Muscle of leg (tissue), 3 donors: ENCODE measurements at regions not wholly inside any gene's neighbourhood (a gene's known extent, or its start where the extent isn't known, plus 50 kb on each side); places are given as distances from the start of the nearest gene placed in this dataset.

Source experiments
- DNase-seq: peaks from one replicate; pipeline ENCODE4 v3.0.0; 2013
- H3K27ac ChIP-seq: one replicate; pipeline ENCODE4 v1.5.1; 2013; ENCODE audit warnings: mild to moderate bottlenecking, low read length, control low read depth
- H3K27me3 ChIP-seq: one replicate; pipeline ENCODE4 v1.6.1; 2013; ENCODE audit warnings: low read length; ENCODE audit not compliant: control insufficient read depth, insufficient read depth
- H3K36me3 ChIP-seq: one replicate; pipeline ENCODE4 v1.6.1; 2013; ENCODE audit warnings: low read length; ENCODE audit not compliant: control insufficient read depth, insufficient read depth
- H3K4me1 ChIP-seq: one replicate; pipeline ENCODE4 v1.6.1; 2013; ENCODE audit warnings: low read length; ENCODE audit not compliant: control insufficient read depth, insufficient read depth
- H3K4me3 ChIP-seq: one replicate; pipeline ENCODE4 v1.5.1; 2013; ENCODE audit warnings: low read length, control low read depth
- H3K9me3 ChIP-seq: replicated peaks from 2 replicates; pipeline ENCODE4 v1.6.1; 2013; ENCODE audit warnings: low read depth, low read length; ENCODE audit not compliant: control insufficient read depth
- WGBS: methylation state at CpG from one replicate; pipeline ENCODE4 v1.1.5; 2013; ENCODE audit warnings: missing lambda C conversion rate; ENCODE audit not compliant: insufficient coverage; 5-methylcytosine and 5-hydroxymethylcytosine counted together

- H3K4me3 ChIP-seq: no peak overlapping the region
- no peaks in the 10 kb centered on the region for H3K4me1 ChIP-seq
- no peak for DNase-seq
Observed at GRCh38 chr18:39635192-39635591, 2069.6 kb upstream of the CELF4 start.

GRCh38 chr18:39627936-39628335 is 2062.3 kb upstream of the CELF4 start:
- Histone ChIP-seq H3K4me3 (no peak overlapping the region), H3K27me3 (no peaks in the 10 kb centered on the region), H3K4me1 (no peaks in the 10 kb centered on the region), H3K27ac (no peak overlapping the region), H3K36me3 (no peaks in the 10 kb centered on the region), H3K9me3 (no peaks in the 10 kb centered on the region)
- no CpG with 5 or more reads among the region's 5 CpGs for WGBS
- no peak for DNase-seq

More at GRCh38 chr18:39635192-39635591, 2069.6 kb upstream of the CELF4 start:
- H3K36me3 ChIP-seq: no peaks in the 10 kb centered on the region
- H3K27me3 ChIP-seq: no peaks in the 10 kb centered on the region
- no peaks in the 10 kb centered on the region for H3K9me3 ChIP-seq
- no peak overlapping the region for H3K27ac ChIP-seq

- no peak for DNase-seq
- no CpG with 5 or more reads among the region's 4 CpGs for WGBS
Observed at GRCh38 chr18:39624961-39625360, 2059.4 kb upstream of the CELF4 start.

GRCh38 chr18:39622431-39622830 is 2056.8 kb upstream of the CELF4 start:
- Histone ChIP-seq H3K27me3 (no peaks in the 10 kb centered on the region), H3K36me3 (no peaks in the 10 kb centered on the region), H3K4me1 (no peaks in the 10 kb centered on the region), H3K4me3 (no peak overlapping the region), H3K27ac (no peak overlapping the region), H3K9me3 (no peaks in the 10 kb centered on the region)
- WGBS: no CpG with 5 or more reads among the region's 1 CpG
- DNase-seq: no peak

More at GRCh38 chr18:39624961-39625360, 2059.4 kb upstream of the CELF4 start:
- Histone ChIP-seq H3K4me3 (no peak overlapping the region), H3K4me1 (no peaks in the 10 kb centered on the region), H3K27me3 (no peaks in the 10 kb centered on the region), H3K9me3 (no peaks in the 10 kb centered on the region), H3K27ac (no peak overlapping the region), H3K36me3 (no peaks in the 10 kb centered on the region)

GRCh38 chr18:39620551-39621168 is 2055.1 kb upstream of the CELF4 start:
- Histone ChIP-seq H3K9me3 (no peaks in the 10 kb centered on the region), H3K27me3 (no peaks in the 10 kb centered on the region), H3K27ac (no peak overlapping the region), H3K36me3 (no peaks in the 10 kb centered on the region), H3K4me1 (no peaks in the 10 kb centered on the region), H3K4me3 (no peak overlapping the region)
- DNase-seq: no peak
- WGBS: no CpG with 5 or more reads among the region's 2 CpGs

- Histone ChIP-seq H3K27ac (no peak overlapping the region), H3K27me3 (no peaks in the 10 kb centered on the region), H3K36me3 (no peaks in the 10 kb centered on the region), H3K4me3 (no peak overlapping the region), H3K4me1 (no peaks in the 10 kb centered on the region), H3K9me3 (no peaks in the 10 kb centered on the region)
- WGBS: 97% methylated on average over 30 of the region's 33 CpGs
- no peak for DNase-seq
Observed at GRCh38 chr18:39618265-39619003, 2052.8 kb upstream of the CELF4 start.

- peak; percentile 31 for DNase-seq
- Histone ChIP-seq H3K4me1 (no peaks in the 10 kb centered on the region), H3K36me3 (no peaks in the 10 kb centered on the region), H3K9me3 (no peaks in the 10 kb centered on the region), H3K27me3 (no peaks in the 10 kb centered on the region), H3K4me3 (no peak overlapping the region), H3K27ac (peak overlapping the region; percentile 29)
- 0% methylated on average over 1 of the region's 3 CpGs for WGBS
Observed at GRCh38 chr18:39611381-39612100, 2045.9 kb upstream of the CELF4 start.

GRCh38 chr18:39607034-39607433 is 2041.4 kb upstream of the CELF4 start:
- H3K4me3 ChIP-seq: no peak overlapping the region
- no peaks in the 10 kb centered on the region for H3K27me3 ChIP-seq
- H3K9me3 ChIP-seq: no peaks in the 10 kb centered on the region
- no peak overlapping the region for H3K27ac ChIP-seq
- WGBS: 75% methylated on average over 2 of the region's 5 CpGs
- no peaks in the 10 kb centered on the region for H3K4me1 ChIP-seq
- H3K36me3 ChIP-seq: no peaks in the 10 kb centered on the region
- no peak for DNase-seq

GRCh38 chr18:39604836-39605235 is 2039.2 kb upstream of the CELF4 start:
- WGBS: 100% methylated on average over 1 of the region's 5 CpGs
- Histone ChIP-seq H3K4me1 (no peaks in the 10 kb centered on the region), H3K9me3 (no peaks in the 10 kb centered on the region), H3K27me3 (no peaks in the 10 kb centered on the region), H3K27ac (no peak overlapping the region), H3K36me3 (no peaks in the 10 kb centered on the region), H3K4me3 (no peak overlapping the region)
- no peak for DNase-seq

- DNase-seq: no peak
- H3K27me3 ChIP-seq: no peaks in the 10 kb centered on the region
- 83% methylated on average over 3 of the region's 4 CpGs for WGBS
Observed at GRCh38 chr18:39602131-39602530, 2036.5 kb upstream of the CELF4 start.

More at GRCh38 chr18:39602131-39602530, 2036.5 kb upstream of the CELF4 start:
- Histone ChIP-seq H3K36me3 (no peaks in the 10 kb centered on the region), H3K27ac (no peak overlapping the region), H3K4me3 (no peak overlapping the region), H3K4me1 (no peaks in the 10 kb centered on the region), H3K9me3 (no peaks in the 10 kb centered on the region)
